ENCODE measurements at regions not wholly inside any gene's neighbourhood (a gene's known extent, or its start where the extent isn't known, plus 50 kb on each side); places are given as distances from the start of the nearest gene placed in this dataset.

DNA sequence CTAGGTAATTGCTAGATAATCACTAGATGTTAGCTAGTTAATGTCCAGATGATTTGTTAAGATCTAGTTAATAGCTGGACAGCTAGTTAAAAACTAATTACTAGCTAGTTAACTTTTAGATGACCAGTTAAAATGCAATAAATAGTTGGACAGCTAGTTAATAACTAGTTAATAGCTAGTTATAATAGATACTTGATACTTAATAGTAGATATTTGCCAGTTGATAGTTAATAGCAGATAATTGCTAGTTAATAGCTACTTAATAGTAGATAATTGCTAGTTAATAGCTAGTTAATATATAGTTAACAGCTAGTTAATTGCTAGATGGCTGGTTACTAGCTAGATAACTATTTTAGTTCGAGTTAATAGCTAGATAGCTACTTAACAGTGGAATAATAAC, 631.4 kb upstream of the CT83 start:
- Histone ChIP-seq H3K36me3 (ENCODE audit: control insufficient read depth in 4 of 4, insufficient read depth in 4 of 4, low read length in 4 of 4) (no peaks in the 10 kb centered on the region), H3K9me3 (ENCODE audit: control insufficient read depth in 4 of 4, insufficient read depth in 3 of 4, low read length in 3 of 4) (peaks cover 0 to 7% (median 0%) of the 10 kb centered on the region in 4 donors), H3K27ac (ENCODE audit: low read depth in 1 of 2, low read length in 1 of 2) (no peak overlapping the region), H3K27me3 (ENCODE audit: control insufficient read depth in 3 of 3, insufficient read depth in 3 of 3, low read length in 2 of 3) (no peaks in the 10 kb centered on the region), H3K9ac (ENCODE audit: insufficient read depth in 1 of 2, low read length in 2 of 2) (no peak overlapping the region), H3K4me1 (ENCODE audit: control insufficient read depth in 5 of 5, insufficient read depth in 5 of 5, low read length in 5 of 5) (no peaks in the 10 kb centered on the region), H3K4me3 (no peak overlapping the region)
- no peak for TF ChIP-seq CTCF (IDR thresholded peaks at IDR 0.05; ENCODE audit: control extremely low read depth, extremely low read depth)
- no peak for ATAC-seq (ENCODE audit: insufficient read depth, low FRiP score)
- 67 to 94% methylated on average over 1 of the region's 1 CpG for WGBS, 2 donors
- DNase-seq: no peak

DNA sequence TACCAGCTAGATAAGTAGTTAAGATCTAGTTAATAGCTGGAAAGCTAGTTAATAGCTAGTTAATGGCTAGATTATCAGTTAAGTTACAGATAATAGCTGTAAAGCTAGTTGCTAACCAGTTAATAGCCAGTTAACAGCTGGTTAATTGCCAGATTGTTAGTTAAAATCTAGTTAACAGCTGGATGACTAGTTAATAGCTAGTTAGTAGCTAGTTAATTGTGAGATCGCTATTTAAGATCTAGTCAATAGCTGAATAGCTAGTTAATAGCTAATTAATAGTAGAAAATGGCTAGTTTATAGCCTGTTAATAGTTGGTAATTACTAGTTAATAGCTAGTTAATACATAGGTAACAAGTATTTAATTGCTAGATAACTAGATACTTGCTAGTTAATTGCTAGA, 630.5 kb upstream of the CT83 start:
- H3K4me3 ChIP-seq: no peak overlapping the region
- H3K9ac ChIP-seq (ENCODE audit: insufficient read depth in 1 of 2, low read length in 2 of 2): no peak overlapping the region
- no peaks in the 10 kb centered on the region for H3K36me3 ChIP-seq (ENCODE audit: control insufficient read depth in 4 of 4, insufficient read depth in 4 of 4, low read length in 4 of 4)
- no peak for TF ChIP-seq CTCF (IDR thresholded peaks at IDR 0.05; ENCODE audit: control extremely low read depth, extremely low read depth)
- ATAC-seq (ENCODE audit: insufficient read depth, low FRiP score) (no peak), DNase-seq (no peak)
- no peaks in the 10 kb centered on the region for H3K27me3 ChIP-seq (ENCODE audit: control insufficient read depth in 3 of 3, insufficient read depth in 3 of 3, low read length in 2 of 3)
- 73 to 93% methylated on average over 1 of the region's 1 CpG for WGBS, 2 donors
- H3K9me3 ChIP-seq (ENCODE audit: control insufficient read depth in 4 of 4, insufficient read depth in 3 of 4, low read length in 3 of 4): peaks cover 0 to 7% (median 0%) of the 10 kb centered on the region in 4 donors
- H3K4me1 ChIP-seq (ENCODE audit: control insufficient read depth in 5 of 5, insufficient read depth in 5 of 5, low read length in 5 of 5): no peaks in the 10 kb centered on the region
- H3K27ac ChIP-seq (ENCODE audit: low read depth in 1 of 2, low read length in 1 of 2): no peak overlapping the region

GRCh38 chrX:117092641-117093040, 629.9 kb upstream of the CT83 start:
- no peak overlapping the region for H3K9ac ChIP-seq (ENCODE audit: insufficient read depth in 1 of 2, low read length in 2 of 2)
- H3K36me3 ChIP-seq (ENCODE audit: control insufficient read depth in 4 of 4, insufficient read depth in 4 of 4, low read length in 4 of 4): no peaks in the 10 kb centered on the region
- no peaks in the 10 kb centered on the region for H3K4me1 ChIP-seq (ENCODE audit: control insufficient read depth in 5 of 5, insufficient read depth in 5 of 5, low read length in 5 of 5)
- 51 to 81% methylated on average over 1 of the region's 1 CpG for WGBS, 2 donors
- H3K9me3 ChIP-seq (ENCODE audit: control insufficient read depth in 4 of 4, insufficient read depth in 3 of 4, low read length in 3 of 4): peaks cover 0 to 7% (median 0%) of the 10 kb centered on the region in 4 donors
- TF ChIP-seq CTCF (IDR thresholded peaks at IDR 0.05; ENCODE audit: control extremely low read depth, extremely low read depth): no peak
- no peak overlapping the region for H3K4me3 ChIP-seq
- H3K27me3 ChIP-seq (ENCODE audit: control insufficient read depth in 3 of 3, insufficient read depth in 3 of 3, low read length in 2 of 3): no peaks in the 10 kb centered on the region
- H3K27ac ChIP-seq (ENCODE audit: low read depth in 1 of 2, low read length in 1 of 2): no peak overlapping the region
- no peak for DNase-seq
- no peak for ATAC-seq (ENCODE audit: insufficient read depth, low FRiP score)

- Histone ChIP-seq H3K36me3 (ENCODE audit: control insufficient read depth in 4 of 4, insufficient read depth in 4 of 4, low read length in 4 of 4) (no peaks in the 10 kb centered on the region), H3K9me3 (ENCODE audit: control insufficient read depth in 4 of 4, insufficient read depth in 3 of 4, low read length in 3 of 4) (peaks cover 0 to 2% (median 0%) of the 10 kb centered on the region in 4 donors), H3K27ac (ENCODE audit: low read depth in 1 of 2, low read length in 1 of 2) (no peak overlapping the region), H3K4me3 (no peak overlapping the region), H3K4me1 (ENCODE audit: control insufficient read depth in 5 of 5, insufficient read depth in 5 of 5, low read length in 5 of 5) (no peaks in the 10 kb centered on the region), H3K9ac (ENCODE audit: insufficient read depth in 1 of 2, low read length in 2 of 2) (no peak overlapping the region), H3K27me3 (ENCODE audit: control insufficient read depth in 3 of 3, insufficient read depth in 3 of 3, low read length in 2 of 3) (no peaks in the 10 kb centered on the region)
- ATAC-seq (ENCODE audit: insufficient read depth, low FRiP score): no peak
- DNase-seq: no peak
- TF ChIP-seq CTCF (IDR thresholded peaks at IDR 0.05; ENCODE audit: control extremely low read depth, extremely low read depth): no peak
These were observed 600.4 kb upstream of the CT83 start for GRCh38 chrX:117063224-117063623.
